Mesendoderm (in vitro differentiated cells): ENCODE measurements at regions not wholly inside any gene's neighbourhood (a gene's known extent, or its start where the extent isn't known, plus 50 kb on each side); places are given as distances from the start of the nearest gene placed in this dataset.
A peak's percentile ranks its signal among the peaks of the same experiment; 100 is the strongest.

Experiments used
- DNase-seq: peaks from one replicate; pipeline ENCODE4 v3.0.0; 2013
- H2AK5ac ChIP-seq: 2 replicates; pipeline ENCODE4 v1.6.1; 2013; ENCODE audit warnings: low read length, inconsistent platforms
- H2BK120ac ChIP-seq: 2 replicates; pipeline ENCODE4 v1.6.1; 2013; ENCODE audit warnings: low read depth, mild to moderate bottlenecking, low read length, moderate library complexity, mixed read lengths
- H2BK15ac ChIP-seq: replicated peaks from 2 replicates; pipeline ENCODE4 v1.6.1; 2013; ENCODE audit warnings: low read depth, mild to moderate bottlenecking, moderate library complexity
- H2BK5ac ChIP-seq: 2 replicates; pipeline ENCODE4 v1.6.1; 2013; ENCODE audit warnings: low read length, inconsistent platforms
- H3K18ac ChIP-seq: 2 replicates; pipeline ENCODE4 v1.6.1; 2013; ENCODE audit warnings: mild to moderate bottlenecking, low read length, mixed read lengths
- H3K23ac ChIP-seq: one replicate; pipeline ENCODE4 v1.6.1; 2013; ENCODE audit warnings: low read length
- H3K27ac ChIP-seq: 2 replicates; pipeline ENCODE4 v1.5.1; 2013; ENCODE audit warnings: low read depth, mild to moderate bottlenecking, inconsistent platforms, low read length, moderate library complexity
- H3K27me3 ChIP-seq: 2 replicates; pipeline ENCODE4 v1.6.1; 2013; ENCODE audit warnings: low read length, control low read depth, mild to moderate bottlenecking, inconsistent platforms; ENCODE audit not compliant: insufficient read depth, poor library complexity
- H3K36me3 ChIP-seq: 2 replicates; pipeline ENCODE4 v1.6.1; 2013; ENCODE audit warnings: low read length, inconsistent platforms; ENCODE audit not compliant: control insufficient read depth, insufficient read depth
- H3K4ac ChIP-seq: one replicate; pipeline ENCODE4 v1.6.1; 2013; ENCODE audit warnings: low read depth, mild to moderate bottlenecking, low read length, moderate library complexity
- H3K4me1 ChIP-seq: 2 replicates; pipeline ENCODE4 v1.6.1; 2013; ENCODE audit warnings: low read depth, low read length, inconsistent platforms; ENCODE audit not compliant: control insufficient read depth
- H3K4me2 ChIP-seq: 2 replicates; pipeline ENCODE4 v1.6.1; 2013; ENCODE audit warnings: low read length
- H3K4me3 ChIP-seq: 2 replicates; pipeline ENCODE4 v1.5.1; 2013; ENCODE audit warnings: mild to moderate bottlenecking, low read length
- H3K56ac ChIP-seq: one replicate; pipeline ENCODE4 v1.6.1; 2013; ENCODE audit warnings: low read length
- H3K79me1 ChIP-seq: 2 replicates; pipeline ENCODE4 v1.6.1; 2013; ENCODE audit warnings: low read length, inconsistent platforms
- H3K79me2 ChIP-seq: 2 replicates; pipeline ENCODE4 v1.6.1; 2013; ENCODE audit warnings: mild to moderate bottlenecking, low read length; ENCODE audit not compliant: control insufficient read depth, insufficient read depth
- H3K9ac ChIP-seq: 2 replicates; pipeline ENCODE4 v1.6.1; 2013; ENCODE audit warnings: low read length, inconsistent platforms
- H4K5ac ChIP-seq: one replicate; pipeline ENCODE4 v1.6.1; 2013; ENCODE audit warnings: low read length
- H4K8ac ChIP-seq: one replicate; pipeline ENCODE4 v1.6.1; 2013; ENCODE audit warnings: low read depth, mild to moderate bottlenecking, control low read depth, low read length, moderate library complexity
- WGBS: extraction: QIAGEN DNeasy Blood & Tissue Kit; methylation state at CpG from one replicate; pipeline ENCODE4 v1.1.7; 2013; ENCODE audit warnings: low lambda C conversion rate, missing lambda C conversion rate; ENCODE audit not compliant: insufficient coverage; ENCODE audit errors: extremely low coverage; 5-methylcytosine and 5-hydroxymethylcytosine counted together

DNA sequence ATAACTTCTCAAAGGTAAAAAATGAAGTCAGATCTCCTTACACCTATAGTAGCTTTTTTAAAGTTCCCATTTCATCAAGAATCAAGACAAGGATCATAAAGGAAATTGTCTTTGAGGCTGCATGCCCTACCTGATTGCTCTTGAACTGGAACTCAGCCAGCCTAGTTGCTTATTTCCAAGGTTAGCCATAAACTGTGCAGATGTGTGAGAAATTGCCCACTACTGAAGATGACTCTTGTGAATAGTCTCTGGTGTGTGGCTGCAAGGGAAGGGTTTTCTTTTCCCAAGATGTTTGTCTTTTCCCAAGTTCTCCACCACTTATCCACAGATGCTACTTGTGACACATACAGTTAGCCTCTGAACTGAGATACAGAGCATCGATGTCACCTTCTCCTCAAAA lies 81.7 kb upstream of the DUSP10 start:
- H3K4ac ChIP-seq, result no peak overlapping the region
- no peaks in the 10 kb centered on the region for H3K27me3 ChIP-seq
- H3K27ac ChIP-seq, result no peak overlapping the region
- H2AK5ac ChIP-seq, result no peak overlapping the region
- no peak overlapping the region for H3K23ac ChIP-seq
- no peak overlapping the region for H2BK120ac ChIP-seq
- no peaks in the 10 kb centered on the region for H3K79me2 ChIP-seq
- no CpG with 5 or more reads among the region's 1 CpG for WGBS
- H3K36me3 ChIP-seq, result no peaks in the 10 kb centered on the region
- peaks cover 2% of the 10 kb centered on the region for H3K4me1 ChIP-seq
- no peak overlapping the region for H2BK15ac ChIP-seq
- H3K79me1 ChIP-seq, result no peaks in the 10 kb centered on the region
- no peak overlapping the region for H3K18ac ChIP-seq
- no peak overlapping the region for H3K4me3 ChIP-seq
- no peak overlapping the region for H3K9ac ChIP-seq
- no peak for DNase-seq
- H2BK5ac ChIP-seq, result no peak overlapping the region
- no peak overlapping the region for H3K4me2 ChIP-seq
- H4K8ac ChIP-seq, result no peak overlapping the region
- no peak overlapping the region for H3K56ac ChIP-seq
- no peak overlapping the region for H4K5ac ChIP-seq

DNA sequence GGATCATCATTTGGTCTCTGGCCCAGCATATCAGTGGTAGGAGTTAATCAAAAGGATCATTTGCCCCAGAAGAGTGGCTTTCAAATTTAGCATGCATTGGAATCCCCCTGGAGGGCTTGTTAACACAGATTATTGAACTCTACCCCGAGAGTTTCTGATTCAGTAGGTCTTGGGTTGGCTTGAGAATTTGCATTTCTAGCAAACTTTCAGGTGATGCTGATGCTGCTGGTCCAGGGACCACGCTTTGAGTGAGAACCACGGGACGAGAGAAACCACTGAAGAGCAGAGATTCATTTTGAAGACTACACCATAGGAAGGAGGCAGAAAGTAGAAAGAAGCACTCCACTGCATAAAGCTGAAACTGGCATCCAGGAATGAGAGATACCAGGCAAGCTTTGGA lies 81.3 kb upstream of the DUSP10 start:
- H3K79me2 ChIP-seq, result no peaks in the 10 kb centered on the region
- no peak overlapping the region for H2BK120ac ChIP-seq
- no peaks in the 10 kb centered on the region for H3K27me3 ChIP-seq
- no CpG with 5 or more reads among the region's 4 CpGs for WGBS
- H3K4me1 ChIP-seq, result peaks cover 2% of the 10 kb centered on the region
- no peaks in the 10 kb centered on the region for H3K36me3 ChIP-seq
- H4K5ac ChIP-seq, result no peak overlapping the region
- no peak overlapping the region for H2BK15ac ChIP-seq
- DNase-seq, result no peak
- no peak overlapping the region for H3K27ac ChIP-seq
- no peak overlapping the region for H4K8ac ChIP-seq
- H3K4me3 ChIP-seq, result no peak overlapping the region
- no peak overlapping the region for H3K9ac ChIP-seq
- H3K4ac ChIP-seq, result peak overlapping the region; percentile 55
- no peak overlapping the region for H2BK5ac ChIP-seq
- no peaks in the 10 kb centered on the region for H3K79me1 ChIP-seq
- no peak overlapping the region for H3K56ac ChIP-seq
- H3K18ac ChIP-seq, result no peak overlapping the region
- H2AK5ac ChIP-seq, result no peak overlapping the region
- no peak overlapping the region for H3K23ac ChIP-seq
- no peak overlapping the region for H3K4me2 ChIP-seq

DNA sequence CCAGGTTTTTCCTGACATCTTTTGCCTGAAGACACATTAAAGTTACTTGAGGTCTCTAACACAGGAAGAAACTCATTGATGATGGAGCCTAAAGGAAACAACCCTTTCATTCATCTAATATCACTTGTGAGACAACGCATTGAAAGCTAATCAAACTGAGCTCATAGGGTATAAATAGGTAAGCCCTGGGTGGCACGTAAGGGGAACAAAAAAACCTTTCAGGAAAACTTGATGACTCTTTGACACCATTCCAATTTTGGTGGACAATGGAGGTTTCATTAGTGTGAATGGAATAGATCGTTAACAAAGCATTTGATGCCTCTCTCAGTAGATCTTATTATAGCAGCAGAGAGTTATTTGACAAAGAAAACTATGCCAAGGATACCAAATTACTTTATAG lies 80.7 kb upstream of the DUSP10 start:
- no peak overlapping the region for H3K4ac ChIP-seq
- no peak overlapping the region for H4K8ac ChIP-seq
- no peak overlapping the region for H3K23ac ChIP-seq
- no peak overlapping the region for H2BK120ac ChIP-seq
- no peak overlapping the region for H3K4me3 ChIP-seq
- WGBS, result no CpG with 5 or more reads among the region's 3 CpGs
- no peak overlapping the region for H2BK5ac ChIP-seq
- DNase-seq, result no peak
- no peaks in the 10 kb centered on the region for H3K79me2 ChIP-seq
- no peaks in the 10 kb centered on the region for H3K27me3 ChIP-seq
- H3K56ac ChIP-seq, result no peak overlapping the region
- no peaks in the 10 kb centered on the region for H3K79me1 ChIP-seq
- H2BK15ac ChIP-seq, result no peak overlapping the region
- no peaks in the 10 kb centered on the region for H3K36me3 ChIP-seq
- H3K4me1 ChIP-seq, result peaks cover 2% of the 10 kb centered on the region
- H4K5ac ChIP-seq, result no peak overlapping the region
- H3K4me2 ChIP-seq, result no peak overlapping the region
- no peak overlapping the region for H2AK5ac ChIP-seq
- no peak overlapping the region for H3K9ac ChIP-seq
- H3K18ac ChIP-seq, result no peak overlapping the region
- H3K27ac ChIP-seq, result no peak overlapping the region

DNA sequence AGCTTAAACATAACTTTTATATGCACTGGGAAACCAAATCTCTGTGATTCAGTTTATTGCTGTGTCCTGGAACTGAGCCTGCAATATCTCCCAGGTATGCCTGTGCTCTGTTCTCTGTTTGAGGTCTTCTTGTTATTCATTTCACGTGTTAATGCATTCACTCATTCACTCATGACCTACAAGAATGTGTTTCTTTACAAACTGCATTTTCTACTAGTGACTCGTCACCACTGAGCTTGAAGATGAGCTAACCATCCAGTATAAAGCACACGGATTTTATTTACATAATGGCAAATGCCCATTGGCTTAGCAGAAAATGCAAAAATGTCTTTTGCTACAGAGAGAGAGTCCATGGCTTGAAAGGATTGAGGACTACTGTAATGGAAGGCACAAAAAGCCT lies 75.0 kb upstream of the DUSP10 start:
- Histone ChIP-seq H2BK5ac (no peak overlapping the region), H4K5ac (no peak overlapping the region), H2AK5ac (no peak overlapping the region), H3K27me3 (no peaks in the 10 kb centered on the region), H2BK120ac (no peak overlapping the region), H3K4me1 (no peaks in the 10 kb centered on the region), H3K79me1 (no peaks in the 10 kb centered on the region), H4K8ac (no peak overlapping the region), H3K4ac (no peak overlapping the region), H3K18ac (no peak overlapping the region), H3K56ac (no peak overlapping the region), H3K27ac (no peak overlapping the region), H3K4me3 (no peak overlapping the region), H3K4me2 (no peak overlapping the region), H3K9ac (no peak overlapping the region), H3K23ac (no peak overlapping the region), H2BK15ac (no peak overlapping the region), H3K79me2 (no peaks in the 10 kb centered on the region), H3K36me3 (no peaks in the 10 kb centered on the region)
- WGBS, result no CpG with 5 or more reads among the region's 3 CpGs
- DNase-seq, result peak; percentile 82

DNA sequence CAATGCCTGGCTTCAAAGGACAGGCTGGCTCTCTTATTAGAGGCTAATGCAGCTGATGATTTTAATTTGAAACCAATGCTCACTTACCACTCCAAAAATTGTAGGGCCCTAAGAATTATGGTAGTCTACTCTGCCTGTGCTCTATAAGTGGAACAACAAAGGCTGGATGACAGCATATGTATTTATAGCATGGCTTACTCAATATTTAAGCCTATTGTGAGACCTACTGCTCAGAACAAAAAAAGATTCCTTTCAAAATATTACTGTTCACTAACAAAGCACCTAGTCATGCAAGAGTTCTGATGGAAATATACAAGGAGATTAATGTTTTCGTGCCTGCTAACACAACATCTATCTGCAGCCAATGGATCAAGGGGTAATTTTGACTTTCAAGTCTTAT lies 73.8 kb upstream of the DUSP10 start:
- H4K8ac ChIP-seq, result no peak overlapping the region
- no peak overlapping the region for H3K4ac ChIP-seq
- no peak overlapping the region for H2BK120ac ChIP-seq
- no peaks in the 10 kb centered on the region for H3K4me1 ChIP-seq
- H3K27me3 ChIP-seq, result no peaks in the 10 kb centered on the region
- DNase-seq, result no peak
- no peak overlapping the region for H3K4me3 ChIP-seq
- H2BK15ac ChIP-seq, result no peak overlapping the region
- no peaks in the 10 kb centered on the region for H3K36me3 ChIP-seq
- no peak overlapping the region for H3K56ac ChIP-seq
- H3K79me1 ChIP-seq, result no peaks in the 10 kb centered on the region
- WGBS, result no CpG with 5 or more reads among the region's 1 CpG
- H3K27ac ChIP-seq, result no peak overlapping the region
- H3K9ac ChIP-seq, result no peak overlapping the region
- no peaks in the 10 kb centered on the region for H3K79me2 ChIP-seq
- H3K18ac ChIP-seq, result no peak overlapping the region
- no peak overlapping the region for H4K5ac ChIP-seq
- H2BK5ac ChIP-seq, result no peak overlapping the region
- H2AK5ac ChIP-seq, result no peak overlapping the region
- no peak overlapping the region for H3K23ac ChIP-seq
- H3K4me2 ChIP-seq, result no peak overlapping the region

DNA sequence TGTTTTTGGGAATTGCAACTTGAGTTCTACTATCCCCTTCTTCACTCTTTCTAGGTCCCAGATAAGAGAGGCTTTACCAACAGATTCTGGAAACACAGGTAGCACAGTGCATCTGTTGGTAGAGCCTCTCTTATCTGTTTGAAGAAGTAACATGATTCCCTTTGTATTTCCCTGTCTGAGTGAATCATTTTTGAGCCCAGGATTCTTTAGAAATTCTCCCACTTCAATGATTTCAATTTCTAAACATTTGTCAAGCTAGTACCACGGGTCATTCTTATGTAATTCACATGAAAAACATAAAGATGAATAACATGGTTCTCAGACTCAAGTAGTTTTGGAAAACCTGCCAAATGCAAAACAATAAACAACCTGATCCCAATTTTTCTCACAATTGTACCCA lies 72.0 kb upstream of the DUSP10 start:
- no peak overlapping the region for H2BK5ac ChIP-seq

More for the DNA sequence above, 72.0 kb upstream of the DUSP10 start:
- Histone ChIP-seq H4K8ac (no peak overlapping the region), H3K27ac (no peak overlapping the region), H3K23ac (no peak overlapping the region), H3K9ac (no peak overlapping the region), H2BK120ac (no peak overlapping the region), H3K4me1 (no peaks in the 10 kb centered on the region), H3K79me1 (no peaks in the 10 kb centered on the region), H2BK15ac (no peak overlapping the region), H3K36me3 (no peaks in the 10 kb centered on the region), H2AK5ac (no peak overlapping the region), H3K4me2 (no peak overlapping the region), H3K56ac (no peak overlapping the region), H3K18ac (no peak overlapping the region), H3K4ac (no peak overlapping the region), H3K27me3 (no peaks in the 10 kb centered on the region), H3K79me2 (no peaks in the 10 kb centered on the region), H3K4me3 (no peak overlapping the region), H4K5ac (no peak overlapping the region)
- WGBS, result no CpG with 5 or more reads among the region's 1 CpG
- DNase-seq, result no peak
